ENCODE measurements at regions not wholly inside any gene's neighbourhood (a gene's known extent, or its start where the extent isn't known, plus 50 kb on each side); places are given as distances from the start of the nearest gene placed in this dataset.

- no peak overlapping the region for H3K27ac ChIP-seq (ENCODE audit: low read depth, low read length, poor library complexity, severe bottlenecking)
- no peaks in the 10 kb centered on the region for H3K9me3 ChIP-seq (ENCODE audit: low read length)
- H3K36me3 ChIP-seq (ENCODE audit: insufficient read depth, low read length), result no peaks in the 10 kb centered on the region
- H3K9me2 ChIP-seq (ENCODE audit: low read depth, low read length), result no peaks in the 10 kb centered on the region
- TF ChIP-seq EZH2 (IDR thresholded peaks at IDR 0.05; ENCODE audit: borderline replicate concordance, low read length) (no peak), CTCF (IDR thresholded peaks at IDR 0.05; ENCODE audit: low read length) (no peak)
- no peak overlapping the region for H3K9ac ChIP-seq (ENCODE audit: low read length)
- H3K79me2 ChIP-seq (ENCODE audit: insufficient read depth, low read length), result no peaks in the 10 kb centered on the region
- H3K27me3 ChIP-seq (ENCODE audit: insufficient read depth, low read length), result no peaks in the 10 kb centered on the region; the same call in 1 of the 2 replicates
- no peak overlapping the region for H3K4me2 ChIP-seq (ENCODE audit: low read length)
- H3K4me1 ChIP-seq (ENCODE audit: insufficient read depth, low read length, severe bottlenecking), result no peaks in the 10 kb centered on the region
- no peaks in the 10 kb centered on the region for H4K20me1 ChIP-seq (ENCODE audit: insufficient read depth, low read length)
- H3K4me3 ChIP-seq (ENCODE audit: low read depth, low read length, poor library complexity, severe bottlenecking), result no peak overlapping the region
- H3F3A ChIP-seq (ENCODE audit: insufficient read depth, low read length), result no peaks in the 10 kb centered on the region
- no peak overlapping the region for H2AFZ ChIP-seq (ENCODE audit: low read length)
These were observed 64.7 kb downstream of the DHCR7 start for GRCh38 chr11:71383461-71383860.

GRCh38 chr11:71381781-71382505 is 66.2 kb downstream of the DHCR7 start:
- no peaks in the 10 kb centered on the region for H3K36me3 ChIP-seq (ENCODE audit: insufficient read depth, low read length)
- H3F3A ChIP-seq (ENCODE audit: insufficient read depth, low read length), result no peaks in the 10 kb centered on the region
- H3K4me3 ChIP-seq (ENCODE audit: low read depth, low read length, poor library complexity, severe bottlenecking), result no peak overlapping the region
- no peak overlapping the region for H3K27ac ChIP-seq (ENCODE audit: low read depth, low read length, poor library complexity, severe bottlenecking)
- no peaks in the 10 kb centered on the region for H3K9me3 ChIP-seq (ENCODE audit: low read length)
- H4K20me1 ChIP-seq (ENCODE audit: insufficient read depth, low read length), result no peaks in the 10 kb centered on the region
- H3K9me2 ChIP-seq (ENCODE audit: low read depth, low read length), result no peaks in the 10 kb centered on the region
- H3K79me2 ChIP-seq (ENCODE audit: insufficient read depth, low read length), result no peaks in the 10 kb centered on the region
- H3K4me1 ChIP-seq (ENCODE audit: insufficient read depth, low read length, severe bottlenecking), result no peaks in the 10 kb centered on the region
- H3K27me3 ChIP-seq (ENCODE audit: insufficient read depth, low read length), result no peaks in the 10 kb centered on the region
- H3K4me2 ChIP-seq (ENCODE audit: low read length), result no peak overlapping the region
- H3K9ac ChIP-seq (ENCODE audit: low read length), result no peak overlapping the region
- TF ChIP-seq EZH2 (IDR thresholded peaks at IDR 0.05; ENCODE audit: borderline replicate concordance, low read length), result no peak
- no peak for TF ChIP-seq CTCF (IDR thresholded peaks at IDR 0.05; ENCODE audit: low read length)
- H2AFZ ChIP-seq (ENCODE audit: low read length), result no peak overlapping the region

- no peaks in the 10 kb centered on the region for H3K27me3 ChIP-seq (ENCODE audit: insufficient read depth, low read length)
These were observed 68.5 kb downstream of the DHCR7 start for GRCh38 chr11:71379701-71380100.

More at GRCh38 chr11:71379701-71380100, 68.5 kb downstream of the DHCR7 start:
- H3K27ac ChIP-seq (ENCODE audit: low read depth, low read length, poor library complexity, severe bottlenecking), result no peak overlapping the region
- no peak overlapping the region for H3K4me2 ChIP-seq (ENCODE audit: low read length)
- no peak overlapping the region for H2AFZ ChIP-seq (ENCODE audit: low read length)
- H3K79me2 ChIP-seq (ENCODE audit: insufficient read depth, low read length), result no peaks in the 10 kb centered on the region
- H3K36me3 ChIP-seq (ENCODE audit: insufficient read depth, low read length), result no peaks in the 10 kb centered on the region
- H3K4me1 ChIP-seq (ENCODE audit: insufficient read depth, low read length, severe bottlenecking), result no peaks in the 10 kb centered on the region
- no peaks in the 10 kb centered on the region for H3K9me3 ChIP-seq (ENCODE audit: low read length)
- H3K9me2 ChIP-seq (ENCODE audit: low read depth, low read length), result no peaks in the 10 kb centered on the region
- no peak overlapping the region for H3K9ac ChIP-seq (ENCODE audit: low read length)
- no peak overlapping the region for H3K4me3 ChIP-seq (ENCODE audit: low read depth, low read length, poor library complexity, severe bottlenecking)
- H3F3A ChIP-seq (ENCODE audit: insufficient read depth, low read length), result no peaks in the 10 kb centered on the region
- no peaks in the 10 kb centered on the region for H4K20me1 ChIP-seq (ENCODE audit: insufficient read depth, low read length)
- no peak for TF ChIP-seq CTCF (IDR thresholded peaks at IDR 0.05; ENCODE audit: low read length)
- no peak for TF ChIP-seq EZH2 (IDR thresholded peaks at IDR 0.05; ENCODE audit: borderline replicate concordance, low read length)
